Thyroid gland (tissue), 4 donors: ENCODE measurements at regions not wholly inside any gene's neighbourhood (a gene's known extent, or its start where the extent isn't known, plus 50 kb on each side); places are given as distances from the start of the nearest gene placed in this dataset. TPM values are rescaled to one million over a fixed set of nuclear protein-coding genes. Genes with fewer than 3 reads are reported as not detected.
"Not testable (repeated sequence)": the region's sequence is repeated elsewhere in the genome, so short reads cannot be mapped to it uniquely, and the experiment has no call there.

Source experiments
- DNase-seq, 2 donors: peaks; one replicate each; pipeline ENCODE4 v3.0.0-alpha.2; 2019
- H3K27ac ChIP-seq, 3 donors: fragments of 200-600 bp; sonication (generic); 1 replicate in 2 of 3; 2 replicates in 1 of 3; pipeline ENCODE4 v1.5.1; 2016 to 2019; ENCODE audit warnings: mild to moderate bottlenecking in 1 of 3, moderate library complexity in 1 of 3
- H3K27me3 ChIP-seq: fragments of 200-600 bp; sonication (generic); one replicate; pipeline ENCODE4 v1.5.1; 2019
- H3K36me3 ChIP-seq, 2 donors: fragments of 200-600 bp; sonication (generic); one replicate each; pipeline ENCODE4 v1.5.1; 2016 to 2019
- H3K4me1 ChIP-seq, 2 donors: fragments of 200-600 bp; sonication (generic); one replicate each; pipeline ENCODE4 v1.5.1; 2017 to 2019
- H3K4me3 ChIP-seq, 3 donors: fragments of 200-600 bp; sonication (generic); replicated peaks in 1 of 3; 1 replicate in 2 of 3; 2 replicates in 1 of 3; pipeline ENCODE4 v1.5.1; 2016; ENCODE audit warnings: mild to moderate bottlenecking in 1 of 3
- H3K9me3 ChIP-seq: fragments of 200-600 bp; sonication (generic); one replicate; pipeline ENCODE4 v1.5.1; 2017
- whole genome bisulfite sequencing, 2 donors: methylation state at CpG; one replicate each; pipeline ENCODE4 v1.1.5; 2017; 5-methylcytosine and 5-hydroxymethylcytosine counted together
- intact Hi-C: fragments of 100-400 bp; cut with DNase I; formaldehyde crosslinking; loops from one replicate; pipeline ENCODE4 v1.15.1; 2023
- small RNA-seq: library from RNA; depleted of rRNA; stranded (forward); fragments of <200 nt; gene quantifications from one replicate; pipeline ENCODE3, GENCODE V24; 2016

DNA sequence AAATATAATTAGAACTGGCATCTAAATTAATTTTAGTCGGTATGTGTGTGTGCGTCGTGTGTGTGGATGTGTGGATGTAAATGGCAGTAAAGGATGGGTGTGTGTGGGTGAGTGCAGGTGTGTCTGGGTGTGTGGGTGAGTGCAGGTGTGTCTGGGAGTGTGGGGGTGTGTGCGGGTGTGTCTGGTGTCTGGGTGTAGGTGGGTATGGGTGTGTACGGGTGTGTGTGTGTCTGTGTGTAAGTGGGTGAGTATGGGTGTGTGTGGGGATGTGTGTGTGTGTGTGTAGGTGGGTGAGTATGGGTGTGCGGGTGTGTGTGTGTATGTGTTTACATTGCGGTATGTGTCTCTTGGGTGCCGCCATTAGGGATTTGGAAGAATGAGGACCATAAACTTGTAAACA, 55.0 kb downstream of the OR11H1 start:
- 80 to 100% methylated on average over 1 of the region's 8 CpGs for WGBS, 2 donors

GRCh38 chr22:15602199-15602598, 74.2 kb downstream of the OR11H1 start:
- H3K9me3 ChIP-seq, intact Hi-C loops, H3K27ac ChIP-seq, H3K4me3 ChIP-seq, H3K4me1 ChIP-seq, H3K27me3 ChIP-seq, DNase-seq, H3K36me3 ChIP-seq: not testable (repeated sequence)
- WGBS, 2 donors, result no CpG with 5 or more reads among the region's 4 CpGs

More for the DNA sequence above, 55.0 kb downstream of the OR11H1 start:
- H3K9me3 ChIP-seq, DNase-seq, H3K27me3 ChIP-seq, intact Hi-C loops, H3K27ac ChIP-seq, H3K4me3 ChIP-seq, H3K36me3 ChIP-seq, H3K4me1 ChIP-seq: not testable (repeated sequence)

- H3K9me3 ChIP-seq, intact Hi-C loops, H3K36me3 ChIP-seq: not testable (repeated sequence)
Measured at GRCh38 chr22:15603111-15603510, 75.1 kb downstream of the OR11H1 start.

DNA sequence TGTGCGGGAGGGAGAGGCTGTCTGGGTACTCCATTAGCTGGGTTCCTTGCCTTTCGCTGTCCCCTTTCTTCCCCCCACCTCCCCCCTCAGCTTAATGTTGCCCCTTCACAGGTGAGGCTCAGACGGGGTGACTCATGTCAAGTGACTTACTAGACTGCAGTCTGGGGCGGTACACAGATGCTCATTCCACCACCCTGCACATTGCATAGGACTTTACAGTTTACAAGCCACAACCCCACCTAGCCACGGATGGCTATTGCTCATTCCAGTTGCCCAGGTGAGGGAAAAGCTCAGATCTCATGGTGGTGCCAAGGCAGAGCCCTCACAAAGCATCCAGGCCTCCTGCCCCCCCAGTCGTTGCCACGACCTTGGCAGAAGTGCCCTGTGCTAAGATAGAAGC, 76.2 kb downstream of the OR11H1 start:
- H3K36me3 ChIP-seq, H3K4me1 ChIP-seq, H3K27ac ChIP-seq, intact Hi-C loops, H3K4me3 ChIP-seq, H3K9me3 ChIP-seq, H3K27me3 ChIP-seq, DNase-seq: not testable (repeated sequence)
- no CpG with 5 or more reads among the region's 7 CpGs for WGBS, 2 donors

More at GRCh38 chr22:15603111-15603510, 75.1 kb downstream of the OR11H1 start:
- not testable (repeated sequence) for H3K27ac ChIP-seq, H3K27me3 ChIP-seq, H3K4me1 ChIP-seq, H3K4me3 ChIP-seq, DNase-seq
- WGBS, 2 donors, result 78% methylated on average over 11 to 17 of the region's 29 CpGs

- H3K27me3 ChIP-seq, H3K9me3 ChIP-seq, H3K27ac ChIP-seq, intact Hi-C loops, H3K4me1 ChIP-seq, DNase-seq, H3K4me3 ChIP-seq, H3K36me3 ChIP-seq: not testable (repeated sequence)
- WGBS, 2 donors, result 40% methylated on average over 1 of the region's 3 CpGs; no CpG with 5 or more reads in 1 of the 2 donors
Measured at GRCh38 chr22:15604679-15605078, 76.7 kb downstream of the OR11H1 start.

DNA sequence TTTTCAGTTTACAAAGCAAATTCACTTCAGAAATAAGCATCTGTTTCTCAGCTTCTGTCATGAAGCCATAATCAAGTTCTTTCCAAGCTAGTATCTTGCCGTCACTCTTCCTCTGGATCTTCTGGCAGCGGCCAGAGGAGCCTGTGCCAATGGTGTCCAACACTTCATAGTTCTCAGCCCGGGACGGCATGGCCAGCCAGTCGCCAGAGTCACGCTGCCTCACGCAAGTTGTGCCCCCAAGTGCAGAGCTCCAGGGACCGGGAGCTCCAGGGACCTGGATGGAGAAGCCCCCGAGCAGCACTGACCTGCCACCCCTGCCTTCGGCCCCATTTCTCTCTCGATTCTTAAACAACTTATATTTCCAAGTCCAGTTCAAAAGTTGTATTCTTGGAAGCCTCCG, 76.9 kb upstream of the POTEH start:
- 77 to 84% methylated on average over 11 of the region's 12 CpGs for WGBS, 2 donors
- DNase-seq, H3K36me3 ChIP-seq, H3K9me3 ChIP-seq, H3K4me3 ChIP-seq, intact Hi-C loops, H3K27me3 ChIP-seq, H3K27ac ChIP-seq, H3K4me1 ChIP-seq: not testable (repeated sequence)

GRCh38 chr22:15615136-15615535, 74.7 kb upstream of the POTEH start:
- H3K36me3 ChIP-seq, H3K27ac ChIP-seq, H3K4me3 ChIP-seq, intact Hi-C loops, H3K9me3 ChIP-seq, DNase-seq, H3K27me3 ChIP-seq, H3K4me1 ChIP-seq: not testable (repeated sequence)
- no CpG with 5 or more reads among the region's 9 CpGs for WGBS, 2 donors

DNA sequence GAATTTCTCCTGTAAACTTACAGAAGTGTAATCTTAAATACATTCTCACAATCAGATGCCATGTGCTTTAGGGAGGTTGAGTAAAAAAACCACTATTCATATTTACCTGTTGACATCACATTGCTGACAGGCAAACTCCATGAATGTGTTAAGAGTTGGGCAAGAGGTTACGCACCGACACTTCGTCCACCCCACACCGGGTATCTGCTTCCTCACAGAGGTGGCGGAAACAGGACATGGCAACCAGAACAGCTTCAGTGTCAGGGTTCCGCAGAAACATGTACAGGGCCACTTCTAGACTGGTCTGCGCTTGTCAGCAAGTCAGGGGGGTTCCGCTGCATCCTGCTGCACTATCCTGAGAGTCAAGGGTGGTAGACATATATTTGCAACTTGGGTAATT, 61.6 kb upstream of the POTEH start:
- 79 to 81% methylated on average over 8 of the region's 8 CpGs for WGBS, 2 donors
- H3K4me1 ChIP-seq, H3K36me3 ChIP-seq, H3K27ac ChIP-seq, H3K4me3 ChIP-seq, H3K9me3 ChIP-seq, intact Hi-C loops, H3K27me3 ChIP-seq: not testable (repeated sequence)
- DNase-seq, result peak in 1 of 2 donors; percentile 1

- H3K4me3 ChIP-seq, H3K27me3 ChIP-seq, H3K4me1 ChIP-seq, intact Hi-C loops, H3K27ac ChIP-seq, H3K36me3 ChIP-seq, DNase-seq, H3K9me3 ChIP-seq: not testable (repeated sequence)
- 83 to 90% methylated on average over 8 to 10 of the region's 12 CpGs for WGBS, 2 donors
Measured at GRCh38 chr22:15636765-15637164, 53.1 kb upstream of the POTEH start.

DNA sequence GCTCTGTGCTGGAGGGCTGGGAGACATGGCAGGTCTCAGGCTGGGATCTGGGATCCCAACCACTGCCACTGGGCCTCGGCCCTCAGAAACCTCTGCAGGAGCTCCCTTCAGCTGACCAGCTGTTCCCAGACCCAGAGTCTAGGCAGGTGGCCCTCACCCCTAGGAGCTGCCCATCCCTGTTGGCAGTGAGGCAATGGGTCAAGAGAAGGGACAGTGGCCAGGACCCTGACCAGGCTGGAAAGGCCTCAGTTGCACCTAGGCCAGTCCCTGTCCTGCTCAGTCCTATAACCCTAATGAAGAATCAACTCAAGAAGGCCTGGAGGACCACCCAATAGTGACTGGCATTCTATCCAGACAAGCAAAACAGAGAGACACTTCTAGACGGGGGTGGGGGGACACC, 52.4 kb upstream of the POTEH start:
- H3K4me3 ChIP-seq, H3K36me3 ChIP-seq, H3K27me3 ChIP-seq, H3K4me1 ChIP-seq, H3K9me3 ChIP-seq, H3K27ac ChIP-seq, DNase-seq, intact Hi-C loops: not testable (repeated sequence)
- no CpG with 5 or more reads among the region's 2 CpGs for WGBS, 2 donors

DNA sequence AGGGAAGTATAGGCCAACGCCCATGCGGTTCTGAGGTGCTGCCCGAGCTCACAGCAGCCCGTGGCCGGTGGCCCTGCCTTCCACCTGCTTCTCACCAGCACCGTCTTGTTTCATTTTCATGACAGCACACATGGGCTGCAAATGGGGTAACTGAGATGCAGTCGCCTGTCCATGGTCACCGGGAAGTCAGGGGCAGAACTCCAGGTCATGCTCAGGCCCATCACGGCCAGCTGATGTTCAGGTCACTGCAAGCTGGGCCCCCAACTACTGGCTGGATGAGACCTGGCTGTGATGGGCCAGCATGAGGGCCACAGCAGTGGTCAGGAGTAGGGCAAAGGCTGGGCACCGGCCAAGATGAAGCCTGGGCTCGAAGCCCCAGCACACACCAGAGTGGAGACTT, 51.9 kb upstream of the POTEH start:
- H3K4me3 ChIP-seq, H3K27me3 ChIP-seq, H3K27ac ChIP-seq, H3K36me3 ChIP-seq, H3K9me3 ChIP-seq, DNase-seq, H3K4me1 ChIP-seq, intact Hi-C loops: not testable (repeated sequence)
- 73 to 79% methylated on average over 4 of the region's 11 CpGs for WGBS, 2 donors

Small RNA genes lying in the stretch of these regions (small RNA-seq; reads per million reads assigned to genes)
- gene AP000532.1 (not detected), gene AP000533.3 (not detected)
